H1 (cell line): ENCODE measurements at regions not wholly inside any gene's neighbourhood (a gene's known extent, or its start where the extent isn't known, plus 50 kb on each side); places are given as distances from the start of the nearest gene placed in this dataset.

Experiments
- CTCF ChIA-PET: fragments of 300-600 bp; sonication (Branson Sonifier 250); formaldehyde crosslinking; loops from one replicate; lab custom pipeline; 2021; ENCODE audit not compliant: partially characterized antibody; lab: Charles Lee
- POLR2A ChIA-PET: fragments of 300-600 bp; sonication (Branson Sonifier 250); formaldehyde crosslinking; loops from one replicate; lab custom pipeline; 2021; ENCODE audit warnings: inconsistent platforms; ENCODE audit not compliant: partially characterized antibody; lab: Charles Lee
- DNase-seq, 2 experiments: peaks; one replicate each; pipeline versions ENCODE4 v3.0.0 to v3.0.0-alpha.2; 2010 to 2022; ENCODE audit warnings: low spot score in 2 of 2, low read depth in 1 of 2, mixed read lengths in 1 of 2
- FAIRE-seq: peaks from 2 replicates; lab custom pipeline; 2011; peaks lifted over from hg19 to GRCh38; lab: Jason Lieb, UNC
- H2AFZ ChIP-seq: 2 replicates; pipeline ENCODE4 v1.8.1; 2012; ENCODE audit warnings: low read length, inconsistent platforms
- H2AK5ac ChIP-seq: 2 replicates; pipeline ENCODE4 v1.6.1; 2013; ENCODE audit warnings: low read depth, low read length
- H2BK120ac ChIP-seq: replicated peaks from 2 replicates; pipeline ENCODE3; 2013; ENCODE audit warnings: low read depth, low read length, inconsistent platforms
- H2BK12ac ChIP-seq: 2 replicates; pipeline ENCODE4 v1.6.1; 2013; ENCODE audit warnings: low read depth, low read length
- H2BK15ac ChIP-seq: 2 replicates; pipeline ENCODE4 v1.6.1; 2013; ENCODE audit warnings: low read length
- H2BK20ac ChIP-seq: 2 replicates; pipeline ENCODE4 v1.6.1; 2013; ENCODE audit warnings: low read length
- H2BK5ac ChIP-seq: 2 replicates; pipeline ENCODE4 v1.6.1; 2013; ENCODE audit warnings: low read depth, low read length
- H3K14ac ChIP-seq: 2 replicates; pipeline ENCODE4 v1.6.1; 2013; ENCODE audit warnings: inconsistent platforms; ENCODE audit not compliant: insufficient read length
- H3K18ac ChIP-seq: 2 replicates; pipeline ENCODE4 v1.6.1; 2013; ENCODE audit warnings: low read length; ENCODE audit errors: extremely low read depth
- H3K23ac ChIP-seq: 2 replicates; pipeline ENCODE4 v1.6.1; 2013; ENCODE audit warnings: inconsistent platforms; ENCODE audit not compliant: insufficient read length
- H3K23me2 ChIP-seq: 2 replicates; pipeline ENCODE4 v1.6.1; 2013; ENCODE audit warnings: low read depth, low read length
- H3K27ac ChIP-seq: 2 replicates; pipeline ENCODE4 v1.6.1; 2011; ENCODE audit warnings: low read depth, low read length, inconsistent platforms
- H3K27me3 ChIP-seq, 4 experiments: replicated peaks in 1 of 4; 1 replicate in 1 of 4; 2 replicates in 3 of 4; pipeline versions ENCODE4 v1.6.1 to v1.8.1; 2011 to 2013; ENCODE audit warnings: low read length in 3 of 4, mild to moderate bottlenecking in 3 of 4, inconsistent platforms in 2 of 4, mixed read lengths in 2 of 4, moderate library complexity in 1 of 4; ENCODE audit not compliant: control insufficient read depth in 3 of 4, insufficient read depth in 3 of 4; ENCODE audit errors: extremely low read depth in 1 of 4
- H3K36me3 ChIP-seq, 4 experiments: 2 replicates each; pipeline versions ENCODE4 v1.6.1 to v1.8.1; 2011 to 2013; ENCODE audit warnings: mild to moderate bottlenecking in 4 of 4, low read length in 3 of 4, moderate library complexity in 2 of 4, control low read depth in 1 of 4, inconsistent platforms in 1 of 4; ENCODE audit not compliant: insufficient read depth in 4 of 4, control insufficient read depth in 2 of 4
- H3K4ac ChIP-seq: replicated peaks from 2 replicates; pipeline ENCODE3; 2013; ENCODE audit warnings: low read length, low read depth, mixed read lengths, inconsistent platforms; ENCODE audit not compliant: insufficient read length
- H3K4me1 ChIP-seq, 4 experiments: replicated peaks in 1 of 4; 1 replicate in 1 of 4; 2 replicates in 3 of 4; pipeline versions ENCODE4 v1.6.1 to v1.8.1; 2011 to 2013; ENCODE audit warnings: low read length in 3 of 4, inconsistent platforms in 2 of 4, mixed read lengths in 1 of 4; ENCODE audit not compliant: insufficient read depth in 4 of 4, control insufficient read depth in 3 of 4
- H3K4me2 ChIP-seq, 2 experiments: 2 replicates each; pipeline versions ENCODE4 v1.6.1 to v1.8.1; 2011 to 2013; ENCODE audit warnings: low read depth in 2 of 2, low read length in 2 of 2, control low read depth in 1 of 2, inconsistent platforms in 1 of 2, mild to moderate bottlenecking in 1 of 2; ENCODE audit not compliant: insufficient read depth in 1 of 2
- H3K4me3 ChIP-seq, 4 experiments: fragments of 200-600, 300-600 bp in 1 of 4; sonication (generic), shearing (Covaris generic), sonication (Bioruptor Twin) in 1 of 4; 2 replicates each; pipeline versions ENCODE4 v1.5.1 to v1.8.1; 2011 to 2016; ENCODE audit warnings: low read length in 4 of 4, low read depth in 3 of 4, control low read depth in 2 of 4, inconsistent platforms in 2 of 4, mild to moderate bottlenecking in 2 of 4, mixed read lengths in 1 of 4, moderate library complexity in 1 of 4; ENCODE audit not compliant: insufficient read depth in 2 of 4; ENCODE audit errors: extremely low read depth in 1 of 4
- H3K56ac ChIP-seq: replicated peaks from 2 replicates; pipeline ENCODE3; 2013; ENCODE audit warnings: low read depth, mild to moderate bottlenecking, mixed read lengths, low read length, inconsistent platforms; ENCODE audit not compliant: insufficient read length
- H3K79me1 ChIP-seq: 2 replicates; pipeline ENCODE4 v1.6.1; 2013; ENCODE audit warnings: low read depth, low read length, control low read depth
- H3K79me2 ChIP-seq, 2 experiments: 2 replicates each; pipeline versions ENCODE4 v1.6.1 to v1.8.1; 2012 to 2013; ENCODE audit warnings: low read length in 2 of 2, mild to moderate bottlenecking in 2 of 2, inconsistent platforms in 1 of 2; ENCODE audit not compliant: insufficient read depth in 2 of 2, control insufficient read depth in 1 of 2
- H3K9ac ChIP-seq, 4 experiments: replicated peaks in 1 of 4; 1 replicate in 1 of 4; 2 replicates in 3 of 4; pipeline versions ENCODE4 v1.6.1 to v1.8.1; 2011 to 2013; ENCODE audit warnings: low read depth in 3 of 4, low read length in 3 of 4, control low read depth in 2 of 4, mild to moderate bottlenecking in 2 of 4, moderate library complexity in 2 of 4, inconsistent platforms in 1 of 4; ENCODE audit errors: extremely low read depth in 1 of 4
- H3K9me3 ChIP-seq, 2 experiments: 2 replicates each; pipeline versions ENCODE4 v1.6.1 to v1.8.1; 2012 to 2013; ENCODE audit warnings: mild to moderate bottlenecking in 2 of 2, moderate library complexity in 2 of 2, control low read depth in 1 of 2, inconsistent platforms in 1 of 2, low read depth in 1 of 2, low read length in 1 of 2, mixed read lengths in 1 of 2; ENCODE audit not compliant: insufficient read depth in 2 of 2
- H4K20me1 ChIP-seq, 2 experiments: replicated peaks in 1 of 2; 2 replicates each; pipeline versions ENCODE3 to v1.8.1; 2011 to 2013; ENCODE audit warnings: inconsistent platforms in 2 of 2, low read length in 2 of 2, mild to moderate bottlenecking in 1 of 2; ENCODE audit not compliant: insufficient read depth in 2 of 2, control insufficient read depth in 1 of 2
- H4K5ac ChIP-seq: 2 replicates; pipeline ENCODE4 v1.6.1; 2013; ENCODE audit warnings: low read length, low read depth, mixed read lengths, inconsistent platforms; ENCODE audit not compliant: insufficient read length
- H4K8ac ChIP-seq: 2 replicates; pipeline ENCODE4 v1.8.0; 2013; ENCODE audit warnings: mild to moderate bottlenecking, moderate library complexity, low read length, inconsistent platforms; ENCODE audit not compliant: insufficient read depth; ENCODE audit errors: extremely low read depth
- H4K91ac ChIP-seq: replicated peaks from 2 replicates; pipeline ENCODE3; 2013; ENCODE audit warnings: low read length, mixed read lengths, inconsistent platforms; ENCODE audit not compliant: insufficient read length
- BACH1 ChIP-seq: IDR thresholded peaks from 2 replicates; pipeline ENCODE4 v1.6.1; 2012; ENCODE audit warnings: low read length, improper control_type of control experiment
- E2F6 ChIP-seq: IDR thresholded peaks from 2 replicates; pipeline ENCODE4 v1.6.1; 2012; ENCODE audit warnings: inconsistent platforms
- FOSL1 ChIP-seq: IDR thresholded peaks from 2 replicates; pipeline ENCODE4 v1.6.1; 2011; ENCODE audit warnings: mild to moderate bottlenecking, low read depth, low read length, moderate library complexity; ENCODE audit not compliant: insufficient read depth
- KDM1A ChIP-seq: fragments of 200-600, 300-600 bp; sonication (generic); IDR thresholded peaks from 2 replicates; pipeline ENCODE4 v1.7.1; 2016; ENCODE audit warnings: mild to moderate bottlenecking, low read length, borderline replicate concordance
- RAD21 ChIP-seq, 2 experiments: IDR thresholded peaks in 1 of 2; conservative IDR thresholded peaks in 1 of 2; 2 replicates each; pipeline ENCODE4 v1.6.1; 2011; ENCODE audit warnings: low read depth in 2 of 2, low read length in 2 of 2, improper control_type of control experiment in 1 of 2, inconsistent platforms in 1 of 2, mild to moderate bottlenecking in 1 of 2, moderate library complexity in 1 of 2
- RFX5 ChIP-seq: IDR thresholded peaks from 2 replicates; pipeline ENCODE4 v1.6.1; 2011; ENCODE audit warnings: low read depth, low read length, improper control_type of control experiment, borderline replicate concordance
- WGBS, 2 experiments: shearing (Covaris generic) in 1 of 2; methylation state at CpG; one replicate each; pipeline versions ENCODE4 v1.1.6 to v1.1.7; 2013 to 2015; ENCODE audit warnings: low lambda C conversion rate in 2 of 2, mixed read lengths in 2 of 2, inconsistent platforms in 1 of 2, low coverage in 1 of 2, missing lambda C conversion rate in 1 of 2; ENCODE audit not compliant: insufficient replicate concordance in 2 of 2, insufficient coverage in 1 of 2, insufficient read length in 1 of 2; ENCODE audit errors: extremely low coverage in 1 of 2, missing lambda C conversion rate in 1 of 2; 5-methylcytosine and 5-hydroxymethylcytosine counted together

- no peaks in the 10 kb centered on the region for H3K23me2 ChIP-seq
- no peak overlapping the region for H3K27ac ChIP-seq
- H4K20me1 ChIP-seq = no peaks in the 10 kb centered on the region
- no peaks in the 10 kb centered on the region for H3K36me3 ChIP-seq
- no peak overlapping the region for H4K8ac ChIP-seq
- 0 out of 2 replicates have a peak overlapping the region, but pooled peaks have one; percentile 9 for H3K18ac ChIP-seq
- WGBS, 2 experiments = 95% methylated on average over 7 of the region's 7 CpGs; no CpG with 5 or more reads in 1 of the 2 experiments
- H3K14ac ChIP-seq = no peak overlapping the region
- no peak overlapping the region for H2BK12ac ChIP-seq
- H3K79me2 ChIP-seq = no peaks in the 10 kb centered on the region
- no peak overlapping the region for H3K56ac ChIP-seq
- H3K79me1 ChIP-seq = no peaks in the 10 kb centered on the region
- H4K91ac ChIP-seq = no peak overlapping the region
- peaks cover 0 to 1% (median 0%) of the 10 kb centered on the region in 4 experiments; a peak in 1 of 7 replicates for H3K27me3 ChIP-seq
- no peak overlapping the region for H3K9ac ChIP-seq
- no peak overlapping the region for H2AK5ac ChIP-seq
- H4K5ac ChIP-seq = no peak overlapping the region
- H2BK15ac ChIP-seq = no peak overlapping the region
- H3K4me2 ChIP-seq = no peak overlapping the region
- no peak overlapping the region for H3K23ac ChIP-seq
- H3K4ac ChIP-seq = no peak overlapping the region
- no peak overlapping the region for H2BK20ac ChIP-seq
- TF ChIP-seq RAD21 (IDR thresholded peaks at IDR 0.05 in 1 of 2, conservative IDR thresholded peaks at IDR 0.05 in 1 of 2; ENCODE audit: low read depth in 2 of 2, low read length in 2 of 2) (no peak), FOSL1 (no peak), RFX5 (no peak), KDM1A (no peak), BACH1 (no peak), E2F6 (no peak)
- no peak overlapping the region for H2BK120ac ChIP-seq
- no peak overlapping the region for H2BK5ac ChIP-seq
- DNase-seq (no peak), FAIRE-seq (no peak)
- ChIA-PET CTCF (no interaction called here), POLR2A (no interaction called here)
- no peak overlapping the region for H3K4me3 ChIP-seq
- no peaks in the 10 kb centered on the region for H3K4me1 ChIP-seq
- H3K9me3 ChIP-seq = no peaks in the 10 kb centered on the region
- H2AFZ ChIP-seq = 0 out of 2 replicates have a peak overlapping the region, but pooled peaks have one; percentile 31
Measured at GRCh38 chr10:65194126-65194525, 1672.9 kb downstream of the REEP3 start.
